Ishikawa (cell line): ENCODE measurements at regions not wholly inside any gene's neighbourhood (a gene's known extent, or its start where the extent isn't known, plus 50 kb on each side); places are given as distances from the start of the nearest gene placed in this dataset.

Experiments
- CEBPB ChIP-seq: IDR thresholded peaks from 2 replicates; pipeline ENCODE4 v1.6.1; 2012
- CREB1 ChIP-seq: IDR thresholded peaks from 2 replicates; pipeline ENCODE4 v1.6.1; 2012; ENCODE audit warnings: low read depth
- EGR1 ChIP-seq: IDR thresholded peaks from 2 replicates; pipeline ENCODE4 v1.6.1; 2012
- EP300 ChIP-seq: IDR thresholded peaks from 2 replicates; pipeline ENCODE4 v1.6.1; 2012; ENCODE audit warnings: borderline replicate concordance
- FOXM1 ChIP-seq: IDR thresholded peaks from 2 replicates; pipeline ENCODE4 v1.6.1; 2012; ENCODE audit warnings: low read depth, borderline replicate concordance
- MAX ChIP-seq: IDR thresholded peaks from 2 replicates; pipeline ENCODE4 v1.6.1; 2012
- NFIC ChIP-seq: IDR thresholded peaks from 2 replicates; pipeline ENCODE4 v1.6.1; 2012
- RAD21 ChIP-seq: IDR thresholded peaks from 2 replicates; pipeline ENCODE4 v1.6.1; 2012; ENCODE audit warnings: low read depth
- REST ChIP-seq: IDR thresholded peaks from 2 replicates; pipeline ENCODE4 v1.6.1; 2012; ENCODE audit warnings: low read depth, mild to moderate bottlenecking
- TAF1 ChIP-seq: IDR thresholded peaks from 2 replicates; pipeline ENCODE4 v1.6.1; 2012; ENCODE audit warnings: low read depth, mild to moderate bottlenecking
- TCF12 ChIP-seq: IDR thresholded peaks from 2 replicates; pipeline ENCODE4 v1.6.1; 2012; ENCODE audit warnings: low read depth
- TEAD4 ChIP-seq: IDR thresholded peaks from 2 replicates; pipeline ENCODE4 v1.6.1; 2012
- USF1 ChIP-seq: IDR thresholded peaks from 2 replicates; pipeline ENCODE4 v1.6.1; 2012
- YY1 ChIP-seq: IDR thresholded peaks from 2 replicates; pipeline ENCODE4 v1.6.1; 2012; ENCODE audit warnings: low read depth
- ZBTB7A ChIP-seq: IDR thresholded peaks from 2 replicates; pipeline ENCODE4 v1.6.1; 2012; ENCODE audit warnings: low read depth

GRCh38 chr22:27634043-27634740 is 167.4 kb downstream of the MN1 start:
- TF ChIP-seq MAX = no peak
- no peak for TF ChIP-seq USF1
- no peak for TF ChIP-seq TEAD4
- no peak for TF ChIP-seq YY1
- TF ChIP-seq CEBPB = no peak
- TF ChIP-seq CREB1 = no peak
- no peak for TF ChIP-seq EGR1
- TF ChIP-seq ZBTB7A = no peak
- TF ChIP-seq TAF1 = no peak
- TF ChIP-seq TCF12 = no peak
- TF ChIP-seq FOXM1 = no peak
- TF ChIP-seq RAD21 = no peak
- no peak for TF ChIP-seq REST
- TF ChIP-seq NFIC = no peak
- TF ChIP-seq EP300 = no peak

GRCh38 chr22:27635435-27635834 is 166.1 kb downstream of the MN1 start:
- no peak for TF ChIP-seq EGR1
- no peak for TF ChIP-seq REST
- no peak for TF ChIP-seq MAX
- TF ChIP-seq TEAD4 = no peak
- TF ChIP-seq CREB1 = no peak

GRCh38 chr22:27635852-27636251 is 165.7 kb downstream of the MN1 start:
- TF ChIP-seq REST (no peak), EGR1 (no peak)

- TF ChIP-seq CEBPB (no peak), FOXM1 (no peak), NFIC (no peak), TCF12 (no peak), REST (no peak), RAD21 (no peak), CREB1 (no peak), TAF1 (no peak), TEAD4 (no peak), ZBTB7A (no peak), YY1 (no peak), EP300 (no peak), MAX (no peak), EGR1 (no peak), USF1 (no peak)
Measured at GRCh38 chr22:27636716-27637508, 164.6 kb downstream of the MN1 start.
